Lower leg skin (tissue), 4 donors: ENCODE measurements at regions not wholly inside any gene's neighbourhood (a gene's known extent, or its start where the extent isn't known, plus 50 kb on each side); places are given as distances from the start of the nearest gene placed in this dataset.

Source experiments
- DNase-seq, 2 donors: peaks; one replicate each; pipeline ENCODE4 v3.0.0-alpha.2; 2019; ENCODE audit warnings: low spot score in 2 of 2
- H3K4me3 ChIP-seq: fragments of 200-600 bp; sonication (generic); 2 replicates; pipeline ENCODE4 v1.5.1; 2017; ENCODE audit warnings: mild to moderate bottlenecking, low read depth; ENCODE audit not compliant: poor library complexity, severe bottlenecking
- POLR2A ChIP-seq, 2 donors: fragments of 450-650 bp; IDR thresholded peaks; one replicate each; pipeline ENCODE4 v1.6.1; 2016 to 2017; ENCODE audit warnings: antibody characterized with exemption in 2 of 2, mild to moderate bottlenecking in 1 of 2, moderate library complexity in 1 of 2
- WGBS, 2 donors: methylation state at CpG; one replicate each; pipeline ENCODE4 v1.1.5; 2018; 5-methylcytosine and 5-hydroxymethylcytosine counted together
- intact Hi-C: fragments of 100-400 bp; cut with DNase I; formaldehyde crosslinking; loops from one replicate; pipeline ENCODE4 v1.15.0; 2023; ENCODE audit warnings: low total_unique reads
- TF ChIP-seq, protein P1 (sequence below), 3 donors: fragments of 450-650 bp; IDR thresholded peaks; one replicate each; pipeline ENCODE4 v1.5.1; 2016; ENCODE audit warnings: antibody characterized with exemption in 3 of 3, mild to moderate bottlenecking in 3 of 3, moderate library complexity in 2 of 3

DNA sequence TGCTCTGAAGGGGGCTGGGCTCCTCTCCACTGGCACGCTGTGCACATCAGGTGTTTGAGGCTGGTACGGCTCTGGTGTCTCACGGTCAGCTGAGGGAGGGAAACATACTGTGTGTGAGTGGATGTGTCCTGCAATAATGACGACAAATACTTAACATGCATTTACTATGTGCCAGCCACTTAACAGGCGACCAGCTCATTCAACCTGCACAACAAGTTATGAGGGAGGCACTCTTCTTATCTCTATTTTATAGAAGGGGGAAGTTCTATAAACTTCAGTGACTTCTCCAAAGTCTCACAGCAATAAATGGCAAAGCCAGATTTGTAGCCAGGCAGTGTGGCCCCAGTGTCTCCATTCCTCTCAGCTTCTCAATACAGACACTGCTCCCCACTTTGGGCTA, 83.1 kb upstream of the LINGO1 start:
- no peak for DNase-seq
- intact Hi-C loops: no loop called here
- H3K4me3 ChIP-seq: no peak overlapping the region
- WGBS, 2 donors: 77 to 82% methylated on average over 5 of the region's 5 CpGs
- TF ChIP-seq, protein P1, sequence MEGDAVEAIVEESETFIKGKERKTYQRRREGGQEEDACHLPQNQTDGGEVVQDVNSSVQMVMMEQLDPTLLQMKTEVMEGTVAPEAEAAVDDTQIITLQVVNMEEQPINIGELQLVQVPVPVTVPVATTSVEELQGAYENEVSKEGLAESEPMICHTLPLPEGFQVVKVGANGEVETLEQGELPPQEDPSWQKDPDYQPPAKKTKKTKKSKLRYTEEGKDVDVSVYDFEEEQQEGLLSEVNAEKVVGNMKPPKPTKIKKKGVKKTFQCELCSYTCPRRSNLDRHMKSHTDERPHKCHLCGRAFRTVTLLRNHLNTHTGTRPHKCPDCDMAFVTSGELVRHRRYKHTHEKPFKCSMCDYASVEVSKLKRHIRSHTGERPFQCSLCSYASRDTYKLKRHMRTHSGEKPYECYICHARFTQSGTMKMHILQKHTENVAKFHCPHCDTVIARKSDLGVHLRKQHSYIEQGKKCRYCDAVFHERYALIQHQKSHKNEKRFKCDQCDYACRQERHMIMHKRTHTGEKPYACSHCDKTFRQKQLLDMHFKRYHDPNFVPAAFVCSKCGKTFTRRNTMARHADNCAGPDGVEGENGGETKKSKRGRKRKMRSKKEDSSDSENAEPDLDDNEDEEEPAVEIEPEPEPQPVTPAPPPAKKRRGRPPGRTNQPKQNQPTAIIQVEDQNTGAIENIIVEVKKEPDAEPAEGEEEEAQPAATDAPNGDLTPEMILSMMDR (IDR thresholded peaks at IDR 0.05): no peak
- TF ChIP-seq POLR2A (IDR thresholded peaks at IDR 0.05): no peak

DNA sequence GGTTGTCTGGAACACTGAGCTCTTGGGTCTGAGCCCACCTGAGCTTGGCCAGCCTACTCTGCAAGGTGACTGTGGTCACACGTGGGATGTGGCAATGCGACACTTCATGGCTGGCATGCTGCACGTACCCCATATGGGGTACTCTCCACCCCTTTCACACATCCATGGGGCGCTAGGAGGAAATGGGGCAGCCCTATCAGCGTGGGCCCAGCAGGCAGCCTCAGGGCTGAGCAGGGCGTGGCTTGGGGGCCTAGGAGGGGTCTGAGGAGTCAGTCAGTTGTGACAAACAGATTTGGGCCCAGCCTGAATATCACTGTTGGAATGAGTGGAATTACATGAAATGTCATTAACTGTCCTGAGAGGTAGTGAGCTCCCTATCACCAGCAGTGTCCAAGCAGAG, 82.3 kb upstream of the LINGO1 start:
- intact Hi-C loops: no loop called here

DNA sequence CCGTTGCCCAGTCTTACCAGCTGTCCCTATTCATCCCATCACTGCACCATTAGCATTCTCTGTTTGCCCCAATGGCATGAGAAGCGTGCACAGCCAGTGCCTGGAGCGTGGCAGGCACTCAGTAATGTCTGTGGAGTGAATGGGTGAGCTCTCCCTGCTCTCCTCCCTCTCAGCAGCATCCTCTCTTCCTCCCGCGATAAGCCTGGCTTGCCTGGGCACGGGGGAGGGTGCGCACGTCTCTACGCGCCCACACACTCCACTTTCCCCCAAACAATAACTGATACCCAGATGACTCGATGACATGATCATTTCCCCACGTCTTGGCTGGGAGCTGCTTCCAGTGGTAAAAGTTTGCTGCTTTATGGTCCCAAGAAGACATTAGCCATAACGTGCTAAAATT, 81.8 kb upstream of the LINGO1 start:
- intact Hi-C loops: no loop called here
- TF ChIP-seq POLR2A (IDR thresholded peaks at IDR 0.05): no peak
- TF ChIP-seq, protein P1 (IDR thresholded peaks at IDR 0.05): no peak
- no peak for DNase-seq

More for the DNA sequence above, 82.3 kb upstream of the LINGO1 start:
- no peak for TF ChIP-seq POLR2A (IDR thresholded peaks at IDR 0.05)
- TF ChIP-seq, protein P1 (IDR thresholded peaks at IDR 0.05): no peak
- WGBS, 2 donors: 71 to 74% methylated on average over 6 of the region's 6 CpGs
- H3K4me3 ChIP-seq: no peak overlapping the region
- no peak for DNase-seq

DNA sequence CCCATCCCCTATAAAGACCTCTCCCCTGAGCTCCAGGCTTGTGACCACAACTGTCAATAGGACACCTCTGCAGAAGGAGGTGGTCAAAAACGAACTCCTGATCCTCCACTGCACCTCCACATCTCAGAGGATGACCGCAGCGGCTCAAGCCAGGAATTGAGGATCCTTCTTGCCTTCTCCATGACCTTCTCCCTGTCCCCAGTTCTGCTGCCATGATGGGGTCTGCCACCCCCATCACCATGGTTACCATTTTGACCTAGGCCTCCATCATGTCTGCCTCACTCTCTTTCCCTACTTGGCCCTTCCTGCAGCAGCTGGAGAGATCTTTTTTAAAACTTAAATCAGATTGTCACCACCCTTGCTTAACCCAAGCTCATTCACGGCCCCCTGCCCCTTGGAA, 81.3 kb upstream of the LINGO1 start:
- H3K4me3 ChIP-seq: no peak overlapping the region
- TF ChIP-seq POLR2A (IDR thresholded peaks at IDR 0.05): no peak
- DNase-seq: no peak
- WGBS, 2 donors: 74 to 85% methylated on average over 4 of the region's 4 CpGs
- intact Hi-C loops: no loop called here

More for the DNA sequence above, 81.8 kb upstream of the LINGO1 start:
- no peak overlapping the region for H3K4me3 ChIP-seq
- 43 to 56% methylated on average over 13 of the region's 13 CpGs for WGBS, 2 donors

DNA sequence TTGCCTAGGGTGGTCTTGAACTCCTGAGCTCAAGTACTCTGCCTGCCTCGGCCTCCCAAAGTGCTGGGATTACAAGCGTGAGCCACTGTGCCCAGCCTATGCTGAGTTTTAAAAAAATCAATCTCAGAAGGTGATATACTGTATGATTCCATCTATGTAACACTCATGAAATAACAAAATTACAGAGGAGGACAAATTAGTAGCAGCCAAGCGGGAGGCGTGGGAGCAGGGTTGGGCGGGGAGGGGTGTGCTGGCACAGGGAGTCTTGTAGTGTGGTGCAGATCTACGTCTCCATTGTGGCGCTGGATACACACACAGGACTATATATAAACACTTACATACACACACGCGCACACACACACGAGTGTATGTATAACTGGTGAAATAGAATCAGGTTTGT, 80.6 kb upstream of the LINGO1 start:
- TF ChIP-seq, protein P1 (IDR thresholded peaks at IDR 0.05): no peak
- no peak for TF ChIP-seq POLR2A (IDR thresholded peaks at IDR 0.05)
- no peak overlapping the region for H3K4me3 ChIP-seq
- intact Hi-C loops: no loop called here
- 83 to 86% methylated on average over 10 of the region's 10 CpGs for WGBS, 2 donors
- no peak for DNase-seq

DNA sequence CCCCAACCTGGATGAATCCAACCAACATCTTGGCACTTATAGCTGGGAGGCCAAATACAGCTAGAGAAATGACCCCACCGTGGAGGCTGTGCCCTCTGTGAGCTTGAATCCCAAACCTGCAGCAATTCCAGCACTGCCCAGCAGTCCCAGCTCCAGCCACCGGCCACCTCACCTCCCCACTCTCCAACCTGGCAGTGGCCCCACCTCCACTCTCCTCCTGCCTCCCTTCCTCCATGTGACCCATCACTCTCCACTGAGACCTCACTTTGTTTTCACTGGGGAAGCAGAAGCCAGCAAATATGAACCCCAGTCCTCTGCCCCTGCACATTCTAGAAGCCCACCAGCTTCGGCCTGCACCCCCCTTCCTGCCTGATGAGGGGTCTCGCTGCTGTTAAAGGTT, 79.7 kb upstream of the LINGO1 start:
- no peak for TF ChIP-seq POLR2A (IDR thresholded peaks at IDR 0.05)
- TF ChIP-seq, protein P1 (IDR thresholded peaks at IDR 0.05): no peak
- 70 to 75% methylated on average over 4 of the region's 4 CpGs for WGBS, 2 donors
- no peak overlapping the region for H3K4me3 ChIP-seq
- intact Hi-C loops: no loop called here
- DNase-seq: no peak
